SK-N-SH (cell line): ENCODE measurements at regions not wholly inside any gene's neighbourhood (a gene's known extent, or its start where the extent isn't known, plus 50 kb on each side); places are given as distances from the start of the nearest gene placed in this dataset.

Experiments used
- CTCF ChIA-PET: fragments of 300-600, 350-600 bp; formaldehyde crosslinking; extraction: SDS; loops from one replicate; lab custom pipeline; 2021; lab: Yijun Ruan, JAX
- POLR2A ChIA-PET: fragments of 350-600 bp; sonication (Branson Sonifier 250); formaldehyde crosslinking; extraction: SDS; loops from one replicate; lab custom pipeline; 2020; ENCODE audit warnings: antibody characterized with exemption, inconsistent platforms; lab: Yijun Ruan, JAX
- DNase-seq: peaks from one replicate; pipeline ENCODE4 v3.0.0; 2012
- H2AFZ ChIP-seq: fragments of 200-600 bp; sonication (generic); 2 replicates; pipeline ENCODE4 v1.8.1; 2016; ENCODE audit warnings: antibody characterized with exemption, mild to moderate bottlenecking, low read depth
- H3F3A ChIP-seq: fragments of 200-600 bp; sonication (generic); replicated peaks from 2 replicates; pipeline ENCODE3; 2016; ENCODE audit warnings: antibody characterized with exemption, mild to moderate bottlenecking; ENCODE audit not compliant: insufficient read depth
- H3K27ac ChIP-seq, 2 experiments: fragments of 200-500 bp in 1 of 2; fragments of 200-600 bp in 1 of 2; sonication (Bioruptor generic) in 1 of 2; sonication (generic), shearing (Covaris generic) in 1 of 2; 2 replicates each; pipeline versions ENCODE4 v1.5.1 to v1.6.1; 2014 to 2016; ENCODE audit warnings: low read depth in 2 of 2, inconsistent platforms in 1 of 2, low read length in 1 of 2, mild to moderate bottlenecking in 1 of 2, mixed read lengths in 1 of 2
- H3K27me3 ChIP-seq: fragments of 200-600 bp; sonication (generic), shearing (Covaris generic); 2 replicates; pipeline ENCODE4 v1.6.1; 2016; ENCODE audit warnings: mixed run types; ENCODE audit not compliant: insufficient read depth
- H3K36me3 ChIP-seq, 2 experiments: fragments of 200-500 bp in 1 of 2; fragments of 200-600 bp in 1 of 2; sonication (Bioruptor generic) in 1 of 2; sonication (generic) in 1 of 2; replicated peaks in 1 of 2; 2 replicates each; pipeline versions ENCODE3 to v1.5.1; 2014 to 2016; ENCODE audit warnings: low read length in 1 of 2, mild to moderate bottlenecking in 1 of 2; ENCODE audit not compliant: insufficient read depth in 2 of 2, control insufficient read depth in 1 of 2
- H3K4me1 ChIP-seq, 2 experiments: fragments of 200-500 bp in 1 of 2; fragments of 200-600 bp in 1 of 2; sonication (Bioruptor generic) in 1 of 2; sonication (generic), shearing (Covaris generic) in 1 of 2; 2 replicates each; pipeline versions ENCODE4 v1.5.1 to v1.6.1; 2014 to 2016; ENCODE audit warnings: low read depth in 1 of 2, low read length in 1 of 2, mixed run types in 1 of 2; ENCODE audit not compliant: insufficient read depth in 2 of 2, control insufficient read depth in 1 of 2
- H3K4me2 ChIP-seq: fragments of 200-600 bp; sonication (generic), shearing (Covaris generic); 2 replicates; pipeline ENCODE4 v1.6.1; 2017; ENCODE audit warnings: mixed run types
- H3K4me3 ChIP-seq, 2 experiments: fragments of 200-500 bp in 1 of 2; fragments of 200-600 bp in 1 of 2; sonication (Bioruptor generic) in 1 of 2; sonication (generic), shearing (Covaris generic) in 1 of 2; 2 replicates each; pipeline versions ENCODE4 v1.5.1 to v1.8.1; 2014 to 2016; ENCODE audit warnings: low read depth in 2 of 2, inconsistent platforms in 1 of 2, low read length in 1 of 2, mild to moderate bottlenecking in 1 of 2, mixed read lengths in 1 of 2, moderate library complexity in 1 of 2
- H3K79me2 ChIP-seq: fragments of 200-600 bp; sonication (generic); 2 replicates; pipeline ENCODE4 v1.8.1; 2017; ENCODE audit warnings: mild to moderate bottlenecking; ENCODE audit not compliant: insufficient read depth
- H3K9ac ChIP-seq: fragments of 200-600 bp; sonication (generic); 2 replicates; pipeline ENCODE4 v1.6.1; 2017; ENCODE audit warnings: mixed run types
- H3K9me2 ChIP-seq: fragments of 200-600 bp; sonication (generic); 2 replicates; pipeline ENCODE4 v1.6.1; 2017; ENCODE audit warnings: mixed run types
- H3K9me3 ChIP-seq: fragments of 200-600 bp; sonication (generic); 2 replicates; pipeline ENCODE4 v1.6.1; 2017; ENCODE audit warnings: mixed run types, mild to moderate bottlenecking, moderate library complexity
- H4K20me1 ChIP-seq: fragments of 200-600 bp; sonication (generic); 2 replicates; pipeline ENCODE4 v1.6.1; 2017; ENCODE audit warnings: mild to moderate bottlenecking, mixed run types; ENCODE audit not compliant: insufficient read depth
- ELF1 ChIP-seq: IDR thresholded peaks from 2 replicates; pipeline ENCODE4 v1.4.0; 2012
- EZH2phosphoT487 ChIP-seq: fragments of 200-600 bp; sonication (generic); IDR thresholded peaks from 2 replicates; pipeline ENCODE4 v1.6.1; 2017; ENCODE audit warnings: low read depth, mixed run types, mild to moderate bottlenecking, antibody characterized with exemption, moderate library complexity, borderline replicate concordance
- FOSL2 ChIP-seq: IDR thresholded peaks from 2 replicates; pipeline ENCODE4 v1.4.0; 2012; ENCODE audit warnings: low read depth, mild to moderate bottlenecking, moderate library complexity, borderline replicate concordance
- FOXJ3 ChIP-seq: sonication (generic); formaldehyde crosslinking; IDR thresholded peaks from 2 replicates; pipeline ENCODE4 v1.5.1; 2020; ENCODE audit warnings: mild to moderate bottlenecking, missing genetic modification reagents
- GABPA ChIP-seq: IDR thresholded peaks from 2 replicates; pipeline ENCODE4 v1.4.0; 2012; ENCODE audit warnings: low read depth, mild to moderate bottlenecking
- MAX ChIP-seq: IDR thresholded peaks from 2 replicates; pipeline ENCODE4 v1.4.0; 2012; ENCODE audit warnings: low read depth
- MEF2A ChIP-seq: IDR thresholded peaks from 2 replicates; pipeline ENCODE4 v1.4.0; 2012; ENCODE audit warnings: low read depth, borderline replicate concordance
- MXI1 ChIP-seq: IDR thresholded peaks from 2 replicates; pipeline ENCODE4 v1.6.1; 2012; ENCODE audit warnings: mild to moderate bottlenecking, low read depth, low read length, improper control_type of control experiment
- POLR2AphosphoS5 ChIP-seq: IDR thresholded peaks from 2 replicates; pipeline ENCODE4 v1.6.1; 2012; ENCODE audit warnings: low read depth, low read length
- RCOR1 ChIP-seq: fragments of 150-350 bp; IDR thresholded peaks from 2 replicates; pipeline ENCODE4 v1.6.1; 2017; ENCODE audit warnings: antibody characterized with exemption, low read length
- SIN3A ChIP-seq: IDR thresholded peaks from 2 replicates; pipeline ENCODE4 v1.6.1; 2012; ENCODE audit warnings: low read depth, mild to moderate bottlenecking, low read length, moderate library complexity, borderline replicate concordance
- SMC3 ChIP-seq: IDR thresholded peaks from 2 replicates; pipeline ENCODE4 v1.6.1; 2012; ENCODE audit warnings: low read depth, low read length, improper control_type of control experiment
- TAF1 ChIP-seq: IDR thresholded peaks from 2 replicates; pipeline ENCODE4 v1.6.1; 2012; ENCODE audit warnings: low read depth, mild to moderate bottlenecking, low read length, moderate library complexity, borderline replicate concordance
- TEAD4 ChIP-seq: IDR thresholded peaks from 2 replicates; pipeline ENCODE4 v1.4.0; 2012; ENCODE audit warnings: mild to moderate bottlenecking, borderline replicate concordance; ENCODE audit not compliant: insufficient read depth
- YY1 ChIP-seq: IDR thresholded peaks from 2 replicates; pipeline ENCODE4 v1.4.0; 2012; ENCODE audit warnings: low read depth, mild to moderate bottlenecking
- WGBS: methylation state at CpG from one replicate; pipeline ENCODE4 v1.1.6; 2017; ENCODE audit warnings: low lambda C conversion rate; 5-methylcytosine and 5-hydroxymethylcytosine counted together
- TF ChIP-seq, protein P1 (sequence below): IDR thresholded peaks from 2 replicates; pipeline ENCODE4 v1.4.0; 2012; ENCODE audit warnings: low read depth, borderline replicate concordance
- TF ChIP-seq, protein P2 (sequence below): IDR thresholded peaks from 2 replicates; pipeline ENCODE4 v1.4.0; 2012; ENCODE audit warnings: low read depth, borderline replicate concordance

DNA sequence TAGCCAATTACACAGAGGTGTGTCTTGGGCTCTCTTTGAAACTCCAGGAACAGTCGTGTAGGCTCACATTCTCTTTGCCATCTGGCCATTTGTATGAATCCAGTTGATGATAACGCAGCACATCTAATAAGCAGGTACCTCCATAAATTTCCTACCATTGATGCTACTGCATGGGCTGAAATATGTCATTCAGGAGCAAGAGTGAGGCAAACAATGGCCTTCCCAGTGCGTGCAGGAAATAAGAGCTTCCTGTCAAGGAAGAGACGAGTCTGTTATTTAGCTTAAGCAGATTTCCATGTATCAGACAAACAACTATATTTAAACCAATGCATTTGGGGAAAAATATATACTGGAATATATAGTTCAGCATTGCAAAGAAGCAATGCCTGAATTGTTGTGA, 102.1 kb upstream of the MXRA5 start:
- Histone ChIP-seq H3K4me3 (no peak overlapping the region), H3K79me2 (no peaks in the 10 kb centered on the region), H3K36me3 (no peaks in the 10 kb centered on the region), H3K27ac (no peak overlapping the region), H3K9me3 (no peaks in the 10 kb centered on the region), H3K4me2 (no peak overlapping the region), H4K20me1 (no peaks in the 10 kb centered on the region), H3K27me3 (no peaks in the 10 kb centered on the region), H3K4me1 (no peaks in the 10 kb centered on the region), H3F3A (no peaks in the 10 kb centered on the region), H3K9ac (no peak overlapping the region), H3K9me2 (no peaks in the 10 kb centered on the region), H2AFZ (no peak overlapping the region)
- POLR2A ChIA-PET = no interaction called here
- WGBS = 18% methylated on average over 4 of the region's 4 CpGs
- CTCF ChIA-PET = no interaction called here
- TF ChIP-seq GABPA (no peak), FOXJ3 (CRISPR knock-in tag) (no peak), TEAD4 (no peak), RCOR1 (no peak), SMC3 (no peak), TAF1 (no peak), SIN3A (no peak), POLR2AphosphoS5 (no peak), FOSL2 (no peak), MAX (no peak), EZH2phosphoT487 (no peak), MEF2A (no peak), MXI1 (no peak)
- TF ChIP-seq, protein P1, sequence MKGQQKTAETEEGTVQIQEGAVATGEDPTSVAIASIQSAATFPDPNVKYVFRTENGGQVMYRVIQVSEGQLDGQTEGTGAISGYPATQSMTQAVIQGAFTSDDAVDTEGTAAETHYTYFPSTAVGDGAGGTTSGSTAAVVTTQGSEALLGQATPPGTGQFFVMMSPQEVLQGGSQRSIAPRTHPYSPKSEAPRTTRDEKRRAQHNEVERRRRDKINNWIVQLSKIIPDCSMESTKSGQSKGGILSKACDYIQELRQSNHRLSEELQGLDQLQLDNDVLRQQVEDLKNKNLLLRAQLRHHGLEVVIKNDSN = no peak
- TF ChIP-seq, protein P2, sequence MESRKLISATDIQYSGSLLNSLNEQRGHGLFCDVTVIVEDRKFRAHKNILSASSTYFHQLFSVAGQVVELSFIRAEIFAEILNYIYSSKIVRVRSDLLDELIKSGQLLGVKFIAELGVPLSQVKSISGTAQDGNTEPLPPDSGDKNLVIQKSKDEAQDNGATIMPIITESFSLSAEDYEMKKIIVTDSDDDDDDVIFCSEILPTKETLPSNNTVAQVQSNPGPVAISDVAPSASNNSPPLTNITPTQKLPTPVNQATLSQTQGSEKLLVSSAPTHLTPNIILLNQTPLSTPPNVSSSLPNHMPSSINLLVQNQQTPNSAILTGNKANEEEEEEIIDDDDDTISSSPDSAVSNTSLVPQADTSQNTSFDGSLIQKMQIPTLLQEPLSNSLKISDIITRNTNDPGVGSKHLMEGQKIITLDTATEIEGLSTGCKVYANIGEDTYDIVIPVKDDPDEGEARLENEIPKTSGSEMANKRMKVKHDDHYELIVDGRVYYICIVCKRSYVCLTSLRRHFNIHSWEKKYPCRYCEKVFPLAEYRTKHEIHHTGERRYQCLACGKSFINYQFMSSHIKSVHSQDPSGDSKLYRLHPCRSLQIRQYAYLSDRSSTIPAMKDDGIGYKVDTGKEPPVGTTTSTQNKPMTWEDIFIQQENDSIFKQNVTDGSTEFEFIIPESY = no peak
- DNase-seq = no peak

GRCh38 chrX:3445806-3446490, 99.5 kb upstream of the MXRA5 start:
- no peak overlapping the region for H3K27ac ChIP-seq
- H3K4me1 ChIP-seq = no peaks in the 10 kb centered on the region
- TF ChIP-seq, protein P1 = no peak
- no peak for TF ChIP-seq ELF1
- no peak for TF ChIP-seq YY1
- no peak for TF ChIP-seq TAF1
- no peak overlapping the region for H3K9ac ChIP-seq
- no peak for DNase-seq
- no peak overlapping the region for H2AFZ ChIP-seq
- 10% methylated on average over 4 of the region's 4 CpGs for WGBS
- POLR2A ChIA-PET = no interaction called here
- H3K36me3 ChIP-seq = no peaks in the 10 kb centered on the region
- H3K9me2 ChIP-seq = no peaks in the 10 kb centered on the region
- no peaks in the 10 kb centered on the region for H3K79me2 ChIP-seq
- no peak overlapping the region for H3K4me3 ChIP-seq
- CTCF ChIA-PET = no interaction called here
- no peaks in the 10 kb centered on the region for H3K9me3 ChIP-seq
- no peak overlapping the region for H3K4me2 ChIP-seq
- no peaks in the 10 kb centered on the region for H4K20me1 ChIP-seq
- H3K27me3 ChIP-seq = no peaks in the 10 kb centered on the region
- H3F3A ChIP-seq = no peaks in the 10 kb centered on the region
